Iris pigment epithelial cell (primary cell): ENCODE measurements at regions not wholly inside any gene's neighbourhood (a gene's known extent, or its start where the extent isn't known, plus 50 kb on each side); places are given as distances from the start of the nearest gene placed in this dataset.
A peak's percentile ranks its signal among the peaks of the same experiment; 100 is the strongest.
"Not testable (repeated sequence)": the region's sequence is repeated elsewhere in the genome, so short reads cannot be mapped to it uniquely, and the experiment has no call there.

Experiments
- DNase-seq: peaks from one replicate; pipeline ENCODE4 v3.0.0-alpha.2; 2011; ENCODE audit warnings: low read depth

GRCh38 chr6:21282360-21282759 lies 311.2 kb upstream of the SOX4 start:
- DNase-seq: not testable (repeated sequence)

- DNase-seq: no peak
Measured at GRCh38 chr6:21284166-21284565, 309.4 kb upstream of the SOX4 start.

- DNase-seq: no peak
Measured at GRCh38 chr6:21284706-21285105, 308.8 kb upstream of the SOX4 start.

GRCh38 chr6:21294144-21294543 lies 299.4 kb upstream of the SOX4 start:
- DNase-seq: no peak

DNA sequence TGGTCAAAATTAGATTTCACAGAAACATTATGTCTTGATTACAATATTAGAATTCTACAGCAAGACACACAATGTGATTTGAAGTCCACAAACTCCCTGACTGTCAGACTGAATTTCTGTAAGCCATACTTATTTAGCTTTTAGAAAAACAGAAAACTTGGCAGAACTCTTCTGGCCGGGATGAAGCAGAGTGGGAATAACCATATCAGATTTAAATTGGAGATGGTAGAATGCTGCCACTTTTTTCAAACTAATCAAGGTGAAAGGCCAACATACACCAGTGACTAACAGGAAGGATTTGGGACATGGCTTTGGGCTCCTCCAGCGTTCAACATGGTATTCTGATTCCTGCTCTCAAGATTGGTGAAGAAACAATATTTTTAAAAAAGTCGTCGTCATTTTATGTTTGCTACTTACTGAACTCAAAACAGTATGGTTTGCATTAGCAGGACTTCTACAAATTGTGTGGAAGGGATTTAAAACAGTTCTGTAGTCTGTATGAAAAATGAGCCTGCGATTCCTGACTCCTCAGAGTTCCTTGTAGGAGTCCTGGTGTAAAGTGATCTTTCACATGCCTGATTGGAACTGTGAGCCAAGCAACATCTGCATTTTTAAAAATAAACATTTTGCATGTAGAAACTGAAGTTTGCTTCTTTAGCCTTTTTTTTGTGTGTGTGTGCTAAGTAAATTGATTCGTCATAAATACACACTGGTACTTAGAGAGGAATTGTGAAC lies 297.9 kb upstream of the SOX4 start:
- DNase-seq: no peak

- no peak for DNase-seq
Measured at GRCh38 chr6:21297665-21298064, 295.9 kb upstream of the SOX4 start.

GRCh38 chr6:21299216-21299615 lies 294.3 kb upstream of the SOX4 start:
- no peak for DNase-seq

GRCh38 chr6:21300439-21300838 lies 293.1 kb upstream of the SOX4 start:
- DNase-seq: no peak

GRCh38 chr6:21305893-21306332 lies 287.6 kb upstream of the SOX4 start:
- peak; percentile 74 for DNase-seq

- no peak for DNase-seq
Measured at GRCh38 chr6:21306546-21306945, 287.0 kb upstream of the SOX4 start.

DNA sequence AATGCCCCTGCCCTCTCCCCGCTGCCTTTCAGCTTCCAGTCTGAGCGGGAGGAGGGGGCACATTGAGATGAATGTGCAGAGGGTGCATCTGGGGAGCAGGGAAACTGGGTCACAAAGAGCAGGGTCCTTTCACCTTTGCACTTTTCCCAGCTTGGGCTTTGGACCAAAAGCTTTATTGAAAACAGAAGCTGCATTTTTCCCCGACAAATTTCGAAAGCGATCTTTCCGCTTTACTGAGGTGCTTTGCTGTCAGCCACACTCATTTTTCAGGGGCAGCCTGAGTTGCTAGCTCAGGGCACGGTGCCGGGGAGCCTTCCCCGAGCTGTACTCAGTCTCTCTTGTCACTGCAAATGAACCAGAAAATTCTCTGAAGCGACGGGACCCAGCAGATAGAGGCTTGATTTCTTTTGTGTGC lies 283.7 kb upstream of the SOX4 start:
- DNase-seq: no peak

DNA sequence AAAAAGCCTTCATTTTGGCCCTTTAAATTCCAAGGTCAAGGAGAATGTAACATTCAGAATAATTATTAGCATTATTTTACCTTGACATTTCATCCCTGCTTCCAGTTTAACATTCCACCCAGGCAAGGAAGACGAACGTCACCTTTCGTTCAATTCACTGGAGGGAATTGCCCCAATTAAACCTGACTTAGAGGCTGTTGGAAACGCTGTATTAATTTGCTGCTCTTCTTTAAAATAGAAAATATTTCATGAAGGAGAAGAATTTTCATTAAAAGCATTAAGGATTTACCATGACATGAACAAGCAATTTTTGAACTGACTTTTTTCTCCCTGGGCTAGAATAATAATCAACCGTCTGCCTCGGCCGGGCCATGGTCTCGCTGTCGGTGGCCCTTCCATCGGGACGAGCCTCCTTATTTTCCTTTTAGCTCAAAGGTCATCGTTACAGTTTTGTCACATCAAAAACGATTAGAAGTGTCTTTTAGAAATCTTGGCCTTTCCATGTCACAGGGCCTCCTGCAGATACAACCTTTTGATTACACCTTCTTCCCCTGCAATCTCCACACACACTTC lies 282.9 kb upstream of the SOX4 start:
- no peak for DNase-seq

DNA sequence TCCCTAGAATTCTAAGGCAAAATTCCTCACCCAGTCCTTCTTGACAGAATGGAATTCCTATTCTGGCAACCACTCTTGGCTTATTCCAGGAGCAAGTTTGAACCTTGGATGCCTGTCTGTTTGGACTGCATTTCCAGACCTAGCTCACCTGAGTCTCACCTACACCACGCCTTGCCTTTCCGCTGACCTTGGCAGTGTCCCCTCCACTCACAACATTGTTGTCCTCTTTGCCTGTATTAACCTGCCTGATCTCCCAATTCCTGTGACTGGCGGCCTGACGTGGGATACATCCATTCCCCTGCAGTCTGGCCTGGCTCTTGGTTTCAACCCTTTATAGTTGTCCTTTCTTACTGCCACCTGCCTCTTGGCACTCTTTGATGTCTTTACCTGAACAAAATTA lies 281.4 kb upstream of the SOX4 start:
- no peak for DNase-seq

DNA sequence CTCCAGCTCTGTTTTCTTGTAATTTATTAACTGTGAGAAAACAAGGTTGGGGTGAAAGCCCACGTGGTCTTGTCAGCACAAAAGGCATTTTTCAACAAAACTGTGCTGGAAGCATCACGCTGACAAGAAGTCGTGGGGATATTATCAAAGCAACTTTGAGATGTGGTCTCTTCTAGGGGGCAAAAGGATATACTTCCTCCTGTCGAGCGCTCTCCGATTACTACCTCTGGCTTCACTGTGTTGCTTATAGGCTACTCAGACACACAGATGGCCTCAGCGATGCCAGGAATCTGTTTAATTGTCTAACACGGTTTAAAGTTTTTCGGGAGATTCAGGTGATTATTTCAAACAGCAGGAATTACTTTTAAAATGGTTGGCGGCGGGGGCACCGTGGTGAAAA lies 275.9 kb upstream of the SOX4 start:
- no peak for DNase-seq

DNA sequence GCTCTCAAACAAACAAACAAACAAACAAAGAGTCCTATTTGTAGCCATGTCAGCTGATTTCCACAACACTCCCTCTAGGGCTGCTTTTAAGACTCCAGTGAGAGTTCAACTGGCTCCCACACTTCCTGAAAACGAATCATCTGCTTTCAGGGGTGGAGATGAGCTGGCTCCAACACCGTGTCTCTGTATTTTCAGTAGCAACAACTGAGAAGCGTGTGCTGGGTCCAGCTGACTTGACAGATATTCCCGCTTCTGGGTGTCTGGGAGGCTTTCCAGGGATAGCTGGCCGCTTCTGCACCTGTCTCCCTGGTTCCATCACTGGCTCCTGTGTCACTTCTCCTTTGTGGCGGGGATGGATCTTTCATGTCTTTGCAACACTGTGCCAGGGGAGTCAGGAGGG lies 272.5 kb upstream of the SOX4 start:
- no peak for DNase-seq

DNA sequence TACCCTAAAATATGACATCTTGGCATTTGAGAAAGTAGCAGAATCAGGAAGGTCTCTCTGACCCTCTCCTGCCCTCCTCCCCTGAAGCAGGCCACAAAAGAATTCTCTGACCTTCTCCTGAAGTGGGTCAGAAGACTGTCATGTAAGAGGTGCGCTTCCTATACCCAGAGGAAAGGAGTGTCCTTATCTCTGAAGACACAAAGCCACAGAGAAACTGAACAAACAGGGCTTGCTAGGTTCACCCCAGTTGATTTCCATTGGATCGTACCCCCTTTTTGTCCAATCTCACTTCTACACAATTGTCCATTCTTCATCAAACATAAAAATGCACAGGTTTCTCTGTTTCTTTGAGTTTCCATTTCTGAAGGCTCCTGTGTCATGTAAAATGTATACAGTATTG lies 272.0 kb upstream of the SOX4 start:
- DNase-seq: no peak

DNA sequence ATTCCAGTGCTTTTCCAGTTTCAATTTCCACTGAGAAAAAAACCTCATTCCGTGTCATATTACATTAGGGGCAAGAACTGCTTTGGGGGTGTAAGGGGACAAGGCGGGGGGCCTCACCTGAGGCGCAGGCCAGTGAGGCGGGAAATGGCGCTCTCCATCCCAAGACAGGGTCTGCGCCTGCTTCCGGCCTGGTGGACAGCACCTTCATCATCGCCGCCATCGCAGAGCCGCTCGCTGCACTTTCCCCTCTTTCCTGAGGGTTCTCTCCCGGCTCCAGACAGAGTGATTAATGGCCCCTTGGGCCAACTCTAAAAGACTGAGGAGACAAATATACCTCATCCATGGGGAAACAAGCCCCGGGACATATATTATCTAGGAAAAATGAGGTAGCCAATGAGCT lies 270.0 kb upstream of the SOX4 start:
- DNase-seq: no peak

- no peak for DNase-seq
Measured at GRCh38 chr6:21325201-21325856, 268.2 kb upstream of the SOX4 start.

DNA sequence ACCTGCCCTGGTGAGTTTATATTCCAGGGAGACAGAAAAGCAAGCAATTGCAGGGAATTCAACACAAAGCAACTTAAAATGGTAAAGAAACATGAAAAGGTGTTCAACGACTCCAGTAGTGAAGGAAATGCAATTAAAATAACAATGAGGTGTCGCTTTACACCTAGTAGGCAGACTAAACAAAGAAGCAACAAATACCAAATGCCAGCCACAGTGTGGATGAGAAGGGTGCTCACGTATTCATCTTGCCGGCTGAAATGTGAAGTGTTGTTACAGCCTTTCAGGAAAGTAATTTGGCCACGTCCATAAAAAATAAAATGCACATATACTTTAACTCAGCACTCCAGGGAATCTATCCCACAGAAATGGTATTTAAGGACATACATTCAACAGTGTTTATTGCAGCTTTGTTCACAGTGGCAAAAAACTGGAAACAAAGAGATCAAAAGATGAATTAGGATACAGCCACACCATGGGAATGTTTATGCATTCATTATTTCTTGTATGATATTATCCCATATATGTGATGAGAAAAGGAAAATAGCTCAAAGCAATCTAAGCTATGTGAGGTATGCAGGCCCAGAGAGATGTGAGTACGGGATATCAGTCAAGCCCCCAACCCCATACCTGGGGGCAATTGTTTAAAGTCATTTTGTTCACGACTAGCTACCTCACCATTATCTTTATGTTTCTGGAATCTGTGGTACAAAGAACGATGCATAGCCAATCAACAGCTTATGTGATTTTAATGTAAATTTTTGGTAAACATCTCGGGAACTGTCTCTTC lies 266.0 kb upstream of the SOX4 start:
- no peak for DNase-seq

- DNase-seq: no peak
Measured at GRCh38 chr6:21331235-21331634, 262.3 kb upstream of the SOX4 start.

DNA sequence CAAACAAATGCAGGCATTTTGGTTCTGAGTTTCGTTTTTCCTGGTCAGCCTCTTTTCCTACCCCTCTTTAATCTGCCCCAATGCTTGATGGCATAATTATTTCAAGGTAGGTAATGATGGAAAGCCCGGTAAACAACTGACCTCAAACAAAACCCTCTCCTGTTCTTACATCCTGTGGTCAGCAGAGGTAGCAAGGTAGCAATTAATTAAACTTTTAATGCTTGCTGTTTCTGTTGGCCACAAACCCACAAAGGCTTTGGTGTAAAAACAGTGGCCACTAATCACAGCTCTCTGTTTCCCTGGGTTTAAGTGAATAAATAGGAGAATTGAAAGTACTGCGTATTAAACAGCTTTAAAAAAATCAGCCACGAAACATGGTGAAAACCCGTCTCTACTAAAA lies 261.5 kb upstream of the SOX4 start:
- no peak for DNase-seq

DNA sequence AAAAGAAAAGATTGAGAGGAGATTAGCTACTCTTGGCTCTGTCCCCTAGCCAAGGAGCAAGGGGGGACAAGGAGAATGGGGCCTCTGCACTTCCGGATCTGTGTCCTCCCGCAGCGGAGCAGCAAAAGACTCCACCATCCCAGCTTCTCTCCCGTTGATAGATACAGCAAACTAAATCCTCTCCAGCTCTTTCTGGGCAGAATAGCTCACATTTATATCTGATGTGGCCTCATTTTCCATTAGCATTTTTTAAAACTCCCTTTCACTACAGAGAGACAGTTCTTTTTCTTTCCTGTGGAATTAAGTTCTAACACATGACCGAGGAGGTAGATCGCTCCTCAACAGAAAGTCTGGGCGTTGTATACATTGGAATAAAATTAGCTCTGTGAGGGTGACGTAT lies 260.9 kb upstream of the SOX4 start:
- DNase-seq: no peak

DNA sequence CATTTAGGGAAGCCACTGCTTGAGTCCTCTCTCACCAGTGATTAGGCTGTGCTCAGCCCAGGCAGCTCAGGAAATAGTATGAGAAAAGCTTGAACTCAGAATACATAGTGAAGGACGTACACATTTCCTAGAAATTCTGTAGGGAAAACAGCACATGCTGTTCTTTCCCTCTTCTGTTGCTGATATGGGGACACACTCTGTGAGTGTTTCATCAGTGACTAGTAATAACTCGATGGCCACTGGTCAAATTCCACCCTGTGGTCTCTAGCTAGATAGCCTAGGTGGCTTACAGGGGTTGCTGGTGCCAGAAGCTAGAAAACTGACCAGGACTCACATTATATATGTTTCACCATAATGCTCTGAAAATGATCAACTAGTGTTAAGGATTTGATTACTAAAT lies 259.8 kb upstream of the SOX4 start:
- DNase-seq: no peak
